Activated T-cell treated with anti-CD3 and anti-CD28 coated beads, Interleukin-2, amount 50 U/mL, for 48 hours (primary cell): ENCODE measurements at regions not wholly inside any gene's neighbourhood (a gene's known extent, or its start where the extent isn't known, plus 50 kb on each side); places are given as distances from the start of the nearest gene placed in this dataset.

Source experiments
- DNase-seq, 2 experiments: peaks; one replicate each; pipeline ENCODE4 v3.0.0-alpha.2; 2020

DNA sequence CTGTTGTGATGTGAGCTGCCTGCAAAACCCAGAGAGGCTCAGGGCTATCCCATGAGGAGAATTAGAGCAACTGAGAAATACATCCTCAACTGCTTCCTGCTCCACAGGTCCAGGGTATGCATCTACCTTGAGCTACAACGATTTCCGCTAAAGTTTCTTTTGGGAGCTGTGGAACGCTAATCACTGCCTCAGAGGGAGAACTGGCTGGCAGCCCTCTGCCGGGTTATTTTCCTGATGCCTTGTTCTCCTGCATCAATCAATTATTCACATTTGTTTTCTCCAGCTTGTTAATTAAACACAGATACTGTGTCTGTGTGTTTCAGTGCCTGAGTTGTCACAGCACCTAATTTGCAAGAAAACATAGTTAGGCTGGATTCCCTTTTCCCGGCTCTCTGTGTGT is 211.1 kb upstream of the PLET1 start:
- no peak for DNase-seq

DNA sequence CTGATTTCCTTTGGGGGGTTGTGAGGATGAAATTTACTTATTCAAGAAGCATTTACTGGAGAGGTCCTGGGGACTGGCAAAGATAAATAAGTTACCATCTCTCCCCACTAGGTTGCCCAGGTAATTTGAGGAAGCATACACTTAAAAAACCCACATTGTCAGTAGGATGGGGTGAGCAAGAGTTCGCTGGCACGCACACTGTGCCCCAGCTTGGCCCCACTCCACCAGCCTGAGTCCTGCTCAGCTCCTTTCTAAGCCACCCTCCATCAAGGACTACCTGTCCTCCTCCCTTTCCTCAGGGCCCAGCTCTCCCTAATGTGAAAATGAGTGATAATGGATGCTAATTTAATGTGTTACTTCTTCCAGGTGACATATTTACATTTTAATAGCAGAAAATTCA is 216.5 kb upstream of the PLET1 start:
- DNase-seq: no peak

DNA sequence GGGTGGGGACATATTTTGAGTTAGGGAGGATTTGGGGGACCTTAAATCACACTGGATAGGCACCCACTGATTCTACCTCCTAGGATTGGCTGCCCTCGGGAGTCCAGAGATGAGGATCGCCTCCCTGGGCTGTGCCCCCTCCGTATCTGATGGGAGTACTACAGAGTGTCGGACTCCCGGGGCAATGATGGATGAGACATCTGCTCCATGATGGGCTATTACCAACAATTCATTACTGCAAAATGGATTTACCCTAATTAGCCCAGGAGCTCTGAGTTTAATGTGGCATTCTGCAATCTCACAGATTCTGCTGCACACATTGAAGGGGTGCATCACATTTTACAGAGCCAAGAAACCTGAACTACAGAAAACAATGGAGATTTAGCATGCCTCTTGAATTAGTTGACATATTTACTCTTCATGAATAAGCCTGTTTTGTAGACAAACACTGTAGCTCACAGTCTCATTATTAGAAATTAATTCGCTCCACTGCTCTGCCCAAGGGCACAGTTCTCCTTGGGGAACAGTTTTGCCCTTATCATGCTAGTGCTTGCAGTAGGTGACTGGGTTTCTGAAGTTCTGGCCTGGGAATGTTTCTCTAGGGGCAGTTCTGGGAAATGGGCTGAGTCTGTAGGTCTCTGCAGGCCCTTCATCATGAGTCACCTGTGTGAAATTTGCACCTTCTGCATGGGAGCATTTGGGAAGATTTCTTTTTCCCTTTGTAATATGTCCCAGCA is 217.1 kb upstream of the PLET1 start:
- DNase-seq: no peak

DNA sequence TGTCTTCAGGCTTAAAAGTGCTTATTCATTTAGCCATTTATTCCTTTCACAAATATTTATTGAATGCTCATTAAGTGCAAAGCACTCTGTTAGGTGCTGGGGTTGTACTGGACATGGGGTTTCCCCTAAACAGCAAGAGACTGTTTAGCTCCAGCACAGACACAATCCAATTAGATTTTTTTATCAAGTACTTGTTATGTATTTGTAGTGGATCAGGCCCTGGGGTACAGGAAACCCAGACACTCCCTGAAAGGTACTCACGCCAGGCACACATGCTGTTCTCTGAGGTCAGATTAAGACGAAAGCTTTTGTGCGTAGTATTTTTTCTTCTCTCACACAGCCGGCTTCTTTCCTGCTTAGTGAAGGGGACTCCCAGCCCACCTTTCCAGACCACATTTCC is 218.1 kb upstream of the PLET1 start:
- no peak for DNase-seq

DNA sequence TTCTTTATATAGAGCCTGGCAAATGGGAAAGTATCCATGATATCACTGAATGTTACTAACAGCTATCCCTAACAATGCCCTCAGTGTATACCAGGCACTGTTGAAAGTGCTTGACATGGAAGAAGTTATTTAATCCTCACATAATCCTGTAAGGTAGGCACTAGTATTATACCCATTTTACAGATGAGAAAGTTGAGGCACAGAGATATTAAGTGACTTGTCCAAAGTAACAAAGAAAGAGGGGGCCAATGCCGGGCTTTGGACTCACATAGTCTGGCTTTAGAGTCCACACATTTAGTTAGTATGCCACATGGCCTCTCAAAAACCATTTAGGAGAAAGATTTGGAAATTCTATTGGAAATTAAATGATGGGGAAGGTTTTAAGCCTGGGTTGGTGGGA is 220.8 kb upstream of the PLET1 start:
- no peak for DNase-seq

DNA sequence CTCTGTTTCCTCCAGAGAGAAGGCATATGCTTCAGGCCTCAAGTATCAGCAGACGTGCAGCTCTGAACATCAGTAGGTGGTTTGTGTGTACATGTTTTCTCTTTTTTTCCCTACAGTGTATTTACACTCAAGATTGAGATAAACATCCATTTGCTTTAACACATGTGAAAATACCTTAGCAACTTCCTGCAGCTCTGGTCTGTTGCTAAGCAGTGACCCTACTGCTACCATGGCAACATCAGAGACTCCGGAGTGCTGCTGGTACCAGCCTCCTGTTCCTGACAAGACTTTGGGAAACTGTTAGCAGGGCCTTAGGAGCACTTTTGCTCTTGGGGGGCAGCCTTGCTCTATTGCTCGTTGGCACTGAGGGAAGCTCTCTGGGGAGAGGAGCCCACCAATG is 221.2 kb upstream of the PLET1 start:
- DNase-seq: no peak

DNA sequence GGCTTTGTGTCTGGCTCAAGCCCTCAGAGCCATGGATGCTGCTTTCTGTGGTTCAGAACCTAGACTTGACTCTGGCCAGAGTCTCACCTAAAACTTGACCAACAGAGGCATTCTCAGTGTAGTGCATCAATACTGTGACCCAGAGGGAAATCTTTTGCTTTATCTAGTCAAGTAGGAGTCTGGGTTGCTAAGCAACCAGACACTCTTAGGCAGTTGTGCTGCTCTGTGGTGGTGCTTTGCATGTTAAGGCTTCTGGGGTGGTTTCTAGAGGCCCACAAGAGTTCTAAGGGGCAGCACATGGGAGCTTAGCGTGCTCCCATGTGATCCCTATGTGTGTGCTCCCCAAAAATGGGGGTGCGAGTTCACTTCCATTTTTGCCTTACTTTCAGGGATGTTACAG is 224.6 kb upstream of the PLET1 start:
- no peak for DNase-seq

DNA sequence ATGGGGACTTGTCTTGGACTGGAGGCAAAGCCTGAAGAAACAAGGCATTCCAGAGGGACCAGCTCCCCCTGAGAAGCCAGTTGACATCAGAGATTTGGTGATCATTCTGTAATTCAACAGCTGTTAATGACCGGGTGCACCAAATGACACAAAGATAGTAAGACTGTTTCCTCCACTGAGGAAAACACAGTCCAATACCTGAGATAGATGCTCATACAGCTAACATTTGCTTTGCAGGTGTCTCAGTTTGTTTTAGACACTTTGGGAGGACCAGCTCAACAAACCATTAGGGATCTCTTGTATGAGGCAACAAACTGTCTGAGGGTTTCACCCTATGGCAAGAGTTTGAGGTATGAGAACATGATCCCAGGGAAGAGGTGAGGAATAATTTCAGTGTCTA is 237.2 kb upstream of the PLET1 start:
- DNase-seq: no peak

DNA sequence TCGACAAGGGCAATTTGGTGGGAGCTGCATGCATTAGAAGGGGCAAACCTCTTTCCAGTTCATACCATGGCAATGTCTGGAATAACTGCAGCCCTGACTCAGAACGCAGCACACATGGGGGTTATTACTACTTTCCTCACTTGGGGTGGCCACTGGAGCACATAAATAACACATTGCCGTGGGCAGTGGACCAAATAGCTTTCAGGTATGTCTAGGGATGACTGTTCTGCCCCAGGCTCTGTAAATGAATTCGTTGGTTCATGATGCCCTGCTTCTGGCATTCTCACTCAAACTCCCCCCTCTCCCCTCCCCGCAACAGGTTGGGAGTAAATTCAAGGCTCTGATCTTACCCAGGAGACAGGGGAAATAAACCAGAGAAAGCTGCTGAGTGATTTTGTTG is 238.0 kb upstream of the PLET1 start:
- DNase-seq: no peak

DNA sequence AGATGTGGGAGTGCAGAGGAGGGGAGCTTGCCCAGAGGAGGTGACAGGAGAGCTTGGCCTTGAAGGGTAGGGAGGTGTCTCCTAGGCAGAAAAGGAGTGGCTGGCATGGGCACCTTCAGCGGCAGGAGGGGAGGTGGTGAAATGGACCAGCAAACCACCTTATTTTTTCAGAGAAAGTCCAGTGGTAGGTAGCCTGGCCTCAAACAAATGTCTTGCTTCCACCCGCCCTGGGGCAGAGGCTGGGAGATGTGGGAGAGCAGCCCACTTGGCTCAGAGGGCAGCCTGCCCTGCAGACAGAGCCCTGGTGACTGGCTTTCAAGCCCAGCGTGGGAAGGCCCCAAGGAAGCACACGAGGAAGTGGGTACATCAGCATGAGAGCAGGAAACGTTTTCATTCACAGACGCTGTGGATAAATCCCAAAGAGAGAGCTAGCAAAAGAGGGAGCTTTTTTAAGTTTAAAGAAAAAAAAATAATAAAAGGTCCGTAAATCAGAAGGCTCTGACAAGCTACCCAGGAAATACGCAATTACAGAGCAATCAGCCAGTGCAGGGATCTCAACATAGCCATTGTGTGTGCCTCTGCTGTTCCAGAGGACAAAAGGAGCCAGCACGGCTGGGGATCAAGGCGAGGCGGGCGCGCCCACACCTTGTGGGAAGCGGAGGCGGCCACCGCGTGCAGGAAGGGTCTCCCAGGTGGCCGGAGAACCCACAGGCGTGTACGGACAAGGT is 238.7 kb upstream of the PLET1 start:
- no peak for DNase-seq

DNA sequence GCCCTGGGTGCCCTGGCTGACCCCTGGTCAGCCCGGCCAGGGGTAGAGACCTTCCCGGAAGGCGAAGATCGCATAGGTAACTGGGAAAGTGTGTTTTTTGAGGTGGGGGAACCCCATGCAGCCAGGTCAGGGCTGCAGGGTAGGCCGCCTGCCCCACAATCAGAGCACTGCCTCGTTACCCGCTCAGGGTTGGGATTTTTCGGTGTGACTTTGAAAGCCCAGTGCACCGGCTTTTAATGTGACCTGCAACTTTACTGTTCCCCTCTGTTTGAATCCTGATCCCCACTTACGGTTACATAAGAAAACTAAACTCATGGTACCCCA is 239.2 kb upstream of the PLET1 start:
- DNase-seq: no peak

DNA sequence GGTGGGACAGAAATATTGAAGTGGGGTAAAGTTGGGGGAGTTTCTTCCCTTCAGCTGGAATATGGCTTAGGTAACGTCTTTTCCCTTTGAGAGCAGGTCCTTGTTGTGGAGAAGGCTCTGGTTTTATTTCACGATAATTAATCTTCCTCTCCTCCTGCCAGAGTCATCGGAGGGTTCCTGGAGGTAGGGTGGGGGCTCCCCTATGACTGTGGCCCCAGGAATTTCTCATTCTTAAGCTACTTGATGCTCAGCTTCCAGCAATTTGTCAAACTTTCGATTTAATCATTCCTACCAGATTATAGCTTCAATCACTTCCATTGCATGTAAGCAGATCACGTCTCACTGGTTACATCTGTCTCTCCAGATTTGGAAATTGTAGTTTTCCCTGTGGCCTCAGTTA is 242.8 kb upstream of the PLET1 start:
- no peak for DNase-seq

DNA sequence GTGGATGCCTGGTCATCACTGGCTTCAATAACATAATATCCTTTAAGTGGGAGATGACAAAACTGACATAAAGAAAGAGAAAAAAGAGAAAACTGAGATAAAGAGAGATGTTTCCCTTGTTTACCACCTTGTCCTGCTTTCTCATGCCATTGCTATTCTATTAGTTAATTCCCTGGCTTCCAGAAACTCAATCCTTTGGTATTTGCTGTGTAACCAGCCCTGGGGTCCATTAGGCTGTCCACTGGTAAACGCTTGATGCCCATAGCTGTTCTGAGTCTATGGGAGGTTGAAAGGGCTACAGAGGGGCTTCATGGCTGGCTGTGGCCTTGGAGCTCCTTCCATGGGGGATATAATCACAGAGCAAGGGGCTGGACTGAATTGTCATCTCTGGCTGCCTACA is 243.4 kb upstream of the PLET1 start:
- no peak for DNase-seq

DNA sequence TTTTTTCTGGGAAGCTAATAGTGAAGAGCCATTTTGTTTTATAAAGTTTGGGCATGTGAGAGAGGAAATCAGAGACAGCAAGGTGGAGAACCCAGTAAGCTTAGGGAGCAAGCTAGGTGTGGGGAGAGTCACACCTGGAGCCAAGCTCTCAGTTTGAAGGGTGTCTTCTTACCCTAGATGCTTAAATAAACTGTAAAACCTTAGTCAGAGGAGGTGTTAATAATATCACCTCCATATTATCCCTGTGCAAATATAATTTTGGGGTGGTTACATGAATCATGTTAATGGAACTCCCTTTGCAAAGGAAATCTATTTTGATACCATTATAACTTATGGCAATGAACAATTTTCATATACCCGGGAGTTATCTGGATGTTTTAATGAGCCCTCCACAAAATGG is 246.2 kb upstream of the PLET1 start:
- DNase-seq: no peak

DNA sequence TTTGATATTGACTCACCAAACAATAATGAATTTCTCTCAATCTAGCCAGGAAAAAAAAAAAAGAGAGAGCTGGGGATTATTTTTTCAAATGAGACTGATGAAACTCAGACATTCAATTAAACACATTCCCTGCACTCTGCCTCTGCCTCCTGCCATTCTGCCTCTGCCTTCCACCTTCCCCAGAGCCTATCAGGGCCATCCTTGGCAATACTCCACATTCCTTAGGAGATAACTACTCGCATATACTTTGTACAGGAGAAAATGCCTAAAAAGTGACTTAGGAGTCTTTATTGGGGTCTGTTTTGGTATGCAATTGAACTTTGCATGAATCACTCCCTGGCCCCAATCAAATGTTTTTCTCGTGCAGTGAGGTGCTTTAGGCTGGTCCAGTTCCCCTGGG is 246.6 kb upstream of the PLET1 start:
- DNase-seq: no peak

DNA sequence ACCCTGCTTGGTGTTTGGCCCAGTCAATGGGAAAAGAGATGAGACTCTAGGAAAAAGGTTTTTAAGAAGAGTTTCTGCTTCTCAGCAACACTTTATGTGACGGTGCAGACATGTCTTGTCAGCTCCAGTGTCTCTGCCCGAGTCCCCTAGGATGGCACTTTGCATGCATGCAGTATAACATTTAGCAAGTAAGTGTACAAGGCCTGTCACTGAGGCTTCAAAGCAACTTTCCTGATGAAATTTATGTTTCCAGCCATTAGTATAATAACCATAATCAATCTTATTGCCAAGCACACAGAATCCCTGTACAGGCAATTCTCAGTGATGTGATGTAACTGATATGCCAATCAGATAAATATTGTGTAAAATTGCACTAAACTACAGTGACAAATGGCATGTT is 248.1 kb upstream of the PLET1 start:
- no peak for DNase-seq

DNA sequence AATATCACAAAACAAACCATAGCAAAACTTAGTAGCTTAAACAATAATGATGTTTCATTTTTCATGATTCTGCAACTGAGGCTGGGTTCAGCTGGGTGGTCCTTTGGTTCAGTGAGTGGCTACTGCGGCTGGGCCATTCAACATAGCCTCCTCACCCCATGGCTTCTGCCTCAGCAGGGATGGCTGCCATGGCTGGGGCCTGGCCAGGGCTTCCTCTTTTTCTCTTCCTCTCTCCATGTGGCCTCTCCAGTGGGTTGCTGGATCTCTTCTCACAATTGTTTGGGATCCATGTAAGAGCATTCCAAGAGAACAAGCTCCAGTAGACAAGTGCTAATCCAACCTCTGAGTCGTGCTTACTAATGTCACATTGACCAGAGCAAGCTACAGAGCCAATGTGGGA is 248.6 kb upstream of the PLET1 start:
- no peak for DNase-seq

DNA sequence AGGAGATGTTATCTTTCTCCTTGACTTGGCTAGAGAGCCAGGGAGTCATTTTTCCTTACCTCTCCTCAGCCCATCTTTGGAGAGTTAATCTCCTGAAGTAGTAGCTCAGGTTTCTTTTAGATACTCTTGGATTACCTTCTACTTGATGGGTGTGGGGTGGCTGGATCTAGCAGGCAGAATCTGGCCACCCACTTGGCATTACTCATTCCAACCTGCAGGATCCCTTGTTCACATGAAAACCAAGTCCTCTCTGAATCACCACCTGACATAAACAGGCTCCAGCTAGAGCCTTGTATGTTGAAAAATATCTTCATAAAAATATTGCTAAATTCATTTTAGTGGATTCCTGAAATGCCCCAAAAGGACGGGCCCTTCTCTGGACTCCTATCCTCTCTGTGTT is 250.6 kb upstream of the PLET1 start:
- DNase-seq: no peak

DNA sequence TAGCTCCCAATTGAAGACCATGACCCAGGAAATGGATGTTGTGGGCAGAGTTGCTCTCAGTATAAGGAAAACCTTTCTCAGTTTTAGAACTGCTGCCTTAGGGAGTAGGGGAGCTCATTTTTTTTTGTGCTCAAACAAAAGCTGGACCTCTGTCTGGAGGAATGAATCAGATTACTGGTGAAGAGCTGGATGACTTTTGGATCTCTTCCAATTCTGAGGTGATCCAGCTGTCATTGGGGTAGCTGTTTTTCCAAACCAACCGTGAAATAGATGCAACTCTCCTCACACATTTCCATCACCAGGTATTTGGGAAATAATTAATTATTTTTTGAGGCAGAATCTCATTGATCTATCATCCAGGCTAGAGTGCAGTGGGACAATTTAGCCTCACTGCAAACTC is 251.3 kb upstream of the PLET1 start:
- DNase-seq: no peak

DNA sequence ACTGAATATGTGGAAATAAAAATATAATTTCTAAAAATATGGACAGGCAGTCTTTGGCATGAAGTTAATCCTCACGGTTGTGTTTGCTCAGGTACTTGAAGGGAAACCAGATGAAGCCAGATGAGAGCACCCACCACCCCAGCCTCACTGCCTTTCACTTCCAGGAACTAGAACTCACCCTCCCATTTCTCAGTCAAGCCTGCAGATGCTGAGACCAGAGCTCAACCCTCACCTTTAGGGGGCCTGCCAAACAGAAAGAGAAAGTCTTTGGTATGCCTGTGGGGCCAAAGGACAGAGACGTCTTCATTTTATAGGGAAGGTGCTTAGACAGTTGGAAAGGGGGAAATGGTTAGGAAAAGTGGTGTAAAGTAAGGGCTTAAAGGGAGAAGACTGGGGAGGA is 252.8 kb upstream of the PLET1 start:
- DNase-seq: no peak

DNA sequence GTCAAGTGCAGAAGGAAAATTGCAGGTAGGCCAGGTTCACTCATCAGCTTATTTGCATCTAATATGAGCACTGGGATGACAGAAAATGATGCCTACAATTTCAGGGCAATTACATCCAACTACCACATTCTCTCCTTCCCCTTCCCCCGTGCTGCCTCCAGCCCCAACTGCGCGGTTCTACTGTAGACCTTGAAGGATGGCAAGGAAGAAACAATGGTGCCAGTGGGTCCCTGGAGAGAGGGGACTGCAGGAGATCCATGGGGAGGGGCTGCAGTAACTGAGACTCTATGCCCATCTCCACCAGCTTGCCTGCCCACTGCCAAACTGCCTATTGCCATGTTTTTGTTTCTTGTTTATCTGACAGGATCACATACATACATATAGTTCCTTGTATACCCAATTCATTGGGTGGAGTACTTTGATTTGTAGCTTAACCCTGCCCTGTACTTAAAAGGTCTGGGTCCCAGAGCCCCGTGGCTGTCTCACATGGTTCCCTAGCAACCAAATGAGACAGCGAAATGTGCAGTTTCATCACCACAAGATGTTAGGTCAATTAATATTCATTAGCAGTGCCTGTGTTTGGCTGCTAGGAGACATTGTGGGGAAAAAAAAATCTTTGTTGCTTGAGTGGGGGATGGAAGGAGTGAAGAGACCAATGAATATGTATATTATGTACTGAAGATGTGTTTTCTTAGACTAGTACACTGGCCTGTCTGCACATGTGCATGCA is 253.5 kb upstream of the PLET1 start:
- DNase-seq: no peak

DNA sequence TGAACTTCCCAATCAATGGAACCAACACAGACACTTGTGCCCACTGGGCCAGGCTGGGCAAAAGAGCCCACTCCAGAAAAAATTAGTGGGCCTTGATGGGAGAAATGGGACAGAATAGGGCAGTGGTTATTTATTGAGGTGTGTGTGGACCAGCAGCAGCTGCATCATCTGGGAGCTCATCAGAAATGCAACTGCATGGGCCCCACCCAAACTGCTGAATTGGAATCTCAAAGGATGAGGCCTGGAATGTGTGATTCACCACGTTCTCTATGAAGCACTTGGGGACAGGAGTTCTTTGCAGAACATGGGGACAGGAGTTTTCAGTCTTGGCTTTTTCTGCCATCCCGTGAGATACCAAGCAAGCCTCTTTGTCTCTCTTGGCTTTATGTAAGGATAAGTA is 255.6 kb upstream of the PLET1 start:
- DNase-seq: no peak

DNA sequence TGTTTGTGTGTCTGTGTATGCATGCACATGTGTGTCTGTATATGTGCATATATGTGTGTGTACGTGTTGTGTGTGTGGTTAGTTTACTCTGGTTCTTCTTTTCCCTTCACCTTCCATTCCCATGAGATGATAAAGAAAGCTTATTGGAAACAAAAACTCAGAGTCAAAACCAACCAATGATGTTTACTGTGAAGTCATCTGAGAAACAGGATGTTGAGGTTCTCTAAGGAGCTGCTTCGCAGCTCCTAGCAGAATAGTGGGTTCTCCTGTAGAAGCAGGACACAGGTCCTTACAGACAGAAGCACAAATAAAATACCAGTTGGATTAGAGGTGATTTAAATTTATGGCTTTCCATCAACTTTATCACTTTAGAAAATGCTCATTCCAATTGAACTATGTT is 256.1 kb upstream of the PLET1 start:
- DNase-seq: no peak

DNA sequence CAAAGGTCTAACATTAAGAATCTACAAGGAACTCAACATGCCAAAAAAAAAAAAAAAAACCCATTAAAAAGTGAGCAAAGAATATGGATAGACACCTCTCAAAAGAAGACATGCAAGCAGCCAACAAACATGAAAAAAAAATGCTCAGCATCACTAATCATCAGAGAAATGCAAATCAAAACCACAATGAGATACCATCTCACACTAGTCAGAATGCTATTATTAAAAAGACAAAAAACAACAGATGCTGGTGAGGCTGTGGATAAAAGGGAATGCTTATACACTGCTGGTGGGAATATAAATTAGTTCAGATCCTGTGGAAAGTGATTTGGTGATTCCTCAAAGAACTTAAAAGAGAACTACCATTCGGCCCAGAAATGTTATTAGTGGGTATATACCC is 257.7 kb upstream of the PLET1 start:
- DNase-seq: no peak

DNA sequence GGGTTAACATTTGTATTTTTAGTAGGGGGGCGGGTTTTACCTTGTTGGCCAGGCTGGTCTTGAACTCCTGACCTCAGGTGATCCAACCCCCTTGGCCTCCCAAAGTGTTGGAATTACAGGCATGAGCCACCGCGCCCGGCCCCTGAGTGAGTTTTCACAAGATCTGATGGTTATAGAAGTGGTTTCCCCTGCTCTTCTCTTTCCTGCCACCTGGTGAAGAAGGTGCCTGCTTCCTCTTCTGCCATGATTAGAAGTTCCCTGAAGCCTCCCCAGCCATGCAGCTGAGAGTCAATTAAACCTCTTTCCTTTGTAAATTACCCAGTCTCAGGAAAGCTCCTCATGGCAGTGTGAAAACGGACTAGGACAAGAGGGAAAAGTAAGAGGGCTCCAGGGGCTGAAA is 259.1 kb upstream of the PLET1 start:
- no peak for DNase-seq
